ENCODE measurements at regions not wholly inside any gene's neighbourhood (a gene's known extent, or its start where the extent isn't known, plus 50 kb on each side); places are given as distances from the start of the nearest gene placed in this dataset.

DNA sequence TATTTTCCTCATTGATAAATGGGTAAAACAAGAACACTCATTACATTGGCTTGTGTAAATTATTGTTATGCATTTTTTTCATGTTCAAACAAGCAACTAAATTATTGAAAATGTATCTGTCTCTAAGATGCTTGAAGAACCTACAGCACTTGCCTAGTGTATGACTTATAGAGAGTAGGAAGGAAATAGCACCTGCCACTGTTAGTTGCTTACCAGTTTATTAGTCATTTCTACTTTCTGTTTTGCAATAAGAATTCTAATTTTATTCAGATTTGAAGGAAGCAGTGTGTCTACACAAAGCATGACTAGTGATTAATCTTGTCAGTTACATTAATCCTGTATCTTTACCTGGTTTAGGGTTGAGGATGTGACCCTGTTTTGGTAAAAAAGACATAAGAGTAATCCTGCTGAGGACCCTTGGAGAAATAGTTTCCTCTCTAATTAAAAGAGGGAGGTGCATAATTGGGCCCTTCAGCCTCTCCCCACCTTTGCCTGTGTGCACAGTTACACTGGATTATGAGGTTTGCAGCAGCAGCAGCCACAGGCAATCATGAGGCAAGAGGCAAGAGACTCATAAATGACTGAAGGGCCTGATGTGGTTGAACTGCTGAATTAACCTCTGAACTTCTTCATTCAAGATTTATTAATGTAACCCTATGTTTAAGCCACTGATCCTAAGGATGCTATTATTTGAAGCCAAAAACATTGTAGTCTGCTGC, 1202.1 kb downstream of the ADGRL3 start:
- H3K9me3 ChIP-seq (ENCODE audit: low read depth, low read length), result peaks cover under 1% of the 10 kb centered on the region
- H2AFZ ChIP-seq (ENCODE audit: low read length), result no peak overlapping the region
- no peak overlapping the region for H3K27ac ChIP-seq (ENCODE audit: low read depth, low read length)
- H3K36me3 ChIP-seq (ENCODE audit: insufficient read depth, low read length), result no peaks in the 10 kb centered on the region
- TF ChIP-seq, protein P1, sequence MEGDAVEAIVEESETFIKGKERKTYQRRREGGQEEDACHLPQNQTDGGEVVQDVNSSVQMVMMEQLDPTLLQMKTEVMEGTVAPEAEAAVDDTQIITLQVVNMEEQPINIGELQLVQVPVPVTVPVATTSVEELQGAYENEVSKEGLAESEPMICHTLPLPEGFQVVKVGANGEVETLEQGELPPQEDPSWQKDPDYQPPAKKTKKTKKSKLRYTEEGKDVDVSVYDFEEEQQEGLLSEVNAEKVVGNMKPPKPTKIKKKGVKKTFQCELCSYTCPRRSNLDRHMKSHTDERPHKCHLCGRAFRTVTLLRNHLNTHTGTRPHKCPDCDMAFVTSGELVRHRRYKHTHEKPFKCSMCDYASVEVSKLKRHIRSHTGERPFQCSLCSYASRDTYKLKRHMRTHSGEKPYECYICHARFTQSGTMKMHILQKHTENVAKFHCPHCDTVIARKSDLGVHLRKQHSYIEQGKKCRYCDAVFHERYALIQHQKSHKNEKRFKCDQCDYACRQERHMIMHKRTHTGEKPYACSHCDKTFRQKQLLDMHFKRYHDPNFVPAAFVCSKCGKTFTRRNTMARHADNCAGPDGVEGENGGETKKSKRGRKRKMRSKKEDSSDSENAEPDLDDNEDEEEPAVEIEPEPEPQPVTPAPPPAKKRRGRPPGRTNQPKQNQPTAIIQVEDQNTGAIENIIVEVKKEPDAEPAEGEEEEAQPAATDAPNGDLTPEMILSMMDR (IDR thresholded peaks at IDR 0.05; ENCODE audit: extremely low read depth, low read depth, low read length), result no peak
- H3K4me2 ChIP-seq (ENCODE audit: insufficient read depth, low read length), result no peak overlapping the region
- H4K20me1 ChIP-seq (ENCODE audit: insufficient read depth, low read length), result no peaks in the 10 kb centered on the region
- no peak for DNase-seq (ENCODE audit: insufficient read length, low spot score, missing footprints)
- no peaks in the 10 kb centered on the region for H3K79me2 ChIP-seq (ENCODE audit: insufficient read depth, low read length)
- H3K4me1 ChIP-seq (ENCODE audit: insufficient read depth, low read length), result no peaks in the 10 kb centered on the region
- no peak overlapping the region for H3K4me3 ChIP-seq (ENCODE audit: insufficient read depth, low read length)
- H3K27me3 ChIP-seq (ENCODE audit: insufficient read depth, low read length), result no peaks in the 10 kb centered on the region

DNA sequence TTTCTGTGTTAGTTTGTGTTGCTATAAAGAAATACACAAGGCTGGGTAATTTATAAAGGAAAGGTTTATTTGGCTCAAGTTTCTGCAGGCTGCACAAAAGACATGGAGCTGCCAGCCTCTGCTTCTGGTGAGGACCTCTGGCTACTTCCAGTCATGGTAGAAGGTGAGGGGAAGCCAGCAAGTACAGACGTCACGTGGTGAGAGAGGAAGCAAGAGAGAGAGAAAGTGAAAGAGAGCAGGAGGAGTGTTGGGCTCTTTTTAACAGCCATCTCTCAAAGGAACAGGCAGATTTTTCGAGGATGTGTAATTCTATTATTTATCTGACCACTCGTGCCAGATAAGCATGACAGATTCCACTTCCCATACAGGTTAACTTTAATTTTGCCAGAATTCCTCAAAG, 1199.1 kb downstream of the ADGRL3 start:
- Histone ChIP-seq H2AFZ (ENCODE audit: low read length) (no peak overlapping the region), H3K36me3 (ENCODE audit: insufficient read depth, low read length) (no peaks in the 10 kb centered on the region), H3K4me2 (ENCODE audit: insufficient read depth, low read length) (no peak overlapping the region), H3K4me1 (ENCODE audit: insufficient read depth, low read length) (no peaks in the 10 kb centered on the region), H3K27me3 (ENCODE audit: insufficient read depth, low read length) (no peaks in the 10 kb centered on the region), H3K4me3 (ENCODE audit: insufficient read depth, low read length) (no peak overlapping the region), H3K27ac (ENCODE audit: low read depth, low read length) (no peak overlapping the region), H4K20me1 (ENCODE audit: insufficient read depth, low read length) (no peaks in the 10 kb centered on the region), H3K79me2 (ENCODE audit: insufficient read depth, low read length) (no peaks in the 10 kb centered on the region), H3K9me3 (ENCODE audit: low read depth, low read length) (no peaks in the 10 kb centered on the region)
- TF ChIP-seq, protein P1 (IDR thresholded peaks at IDR 0.05; ENCODE audit: extremely low read depth, low read depth, low read length), result no peak
- DNase-seq (ENCODE audit: insufficient read length, low spot score, missing footprints), result no peak

DNA sequence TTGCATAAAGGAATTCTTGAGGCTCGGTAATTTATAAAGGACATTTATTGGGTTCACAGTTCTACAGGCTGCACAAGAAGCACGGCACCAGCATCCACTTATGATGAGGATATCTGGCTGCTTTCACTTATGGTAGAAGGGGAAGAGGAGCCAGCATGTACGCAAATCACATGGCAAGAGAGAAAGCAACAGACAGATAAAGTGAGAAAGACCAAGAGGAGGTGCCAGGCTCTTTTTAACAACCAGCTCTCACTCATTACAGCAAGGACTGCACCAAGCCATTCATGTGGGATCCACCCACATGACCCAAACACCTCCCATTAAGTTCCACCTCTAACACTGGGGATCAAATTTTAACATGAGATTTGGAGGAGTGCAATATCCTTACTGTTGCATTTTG, 1198.2 kb downstream of the ADGRL3 start:
- no peak overlapping the region for H3K4me3 ChIP-seq (ENCODE audit: insufficient read depth, low read length)
- no peak overlapping the region for H2AFZ ChIP-seq (ENCODE audit: low read length)
- no peaks in the 10 kb centered on the region for H3K79me2 ChIP-seq (ENCODE audit: insufficient read depth, low read length)
- no peaks in the 10 kb centered on the region for H3K4me1 ChIP-seq (ENCODE audit: insufficient read depth, low read length)
- DNase-seq (ENCODE audit: insufficient read length, low spot score, missing footprints), result no peak
- H3K27ac ChIP-seq (ENCODE audit: low read depth, low read length), result no peak overlapping the region
- H4K20me1 ChIP-seq (ENCODE audit: insufficient read depth, low read length), result no peaks in the 10 kb centered on the region
- TF ChIP-seq, protein P1 (IDR thresholded peaks at IDR 0.05; ENCODE audit: extremely low read depth, low read depth, low read length), result no peak
- H3K36me3 ChIP-seq (ENCODE audit: insufficient read depth, low read length), result no peaks in the 10 kb centered on the region
- no peaks in the 10 kb centered on the region for H3K9me3 ChIP-seq (ENCODE audit: low read depth, low read length)
- no peaks in the 10 kb centered on the region for H3K27me3 ChIP-seq (ENCODE audit: insufficient read depth, low read length)
- no peak overlapping the region for H3K4me2 ChIP-seq (ENCODE audit: insufficient read depth, low read length)

DNA sequence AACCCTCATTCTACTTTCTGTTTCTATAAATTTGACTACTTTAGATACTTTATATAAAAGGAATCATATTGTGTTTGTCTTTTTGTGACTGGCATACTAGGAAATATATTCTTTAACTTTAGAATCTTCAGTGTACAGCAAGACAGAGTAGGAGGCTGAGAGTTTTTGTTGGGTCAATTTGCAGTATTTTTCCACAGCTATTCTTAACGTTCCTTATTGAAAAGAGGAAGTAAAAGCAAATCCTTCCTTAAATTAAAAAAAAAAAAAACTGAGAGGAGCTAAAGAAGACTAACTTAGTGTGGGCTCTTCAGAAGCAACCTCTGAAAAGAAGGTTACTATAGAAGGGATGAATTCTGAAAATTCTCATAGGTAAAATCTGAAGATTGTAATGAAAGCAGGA, 1194.6 kb downstream of the ADGRL3 start:
- Histone ChIP-seq H3K4me1 (ENCODE audit: insufficient read depth, low read length) (no peaks in the 10 kb centered on the region), H3K36me3 (ENCODE audit: insufficient read depth, low read length) (no peaks in the 10 kb centered on the region), H3K79me2 (ENCODE audit: insufficient read depth, low read length) (no peaks in the 10 kb centered on the region), H3K27ac (ENCODE audit: low read depth, low read length) (no peak overlapping the region), H3K4me2 (ENCODE audit: insufficient read depth, low read length) (no peak overlapping the region), H4K20me1 (ENCODE audit: insufficient read depth, low read length) (no peaks in the 10 kb centered on the region), H3K4me3 (ENCODE audit: insufficient read depth, low read length) (no peak overlapping the region), H2AFZ (ENCODE audit: low read length) (no peak overlapping the region), H3K27me3 (ENCODE audit: insufficient read depth, low read length) (no peaks in the 10 kb centered on the region), H3K9me3 (ENCODE audit: low read depth, low read length) (no peaks in the 10 kb centered on the region)
- no peak for DNase-seq (ENCODE audit: insufficient read length, low spot score, missing footprints)
- TF ChIP-seq, protein P1 (IDR thresholded peaks at IDR 0.05; ENCODE audit: extremely low read depth, low read depth, low read length), result no peak

Measured in osteoblast (primary cell).